ENCODE measurements at regions not wholly inside any gene's neighbourhood (a gene's known extent, or its start where the extent isn't known, plus 50 kb on each side); places are given as distances from the start of the nearest gene placed in this dataset.

DNA sequence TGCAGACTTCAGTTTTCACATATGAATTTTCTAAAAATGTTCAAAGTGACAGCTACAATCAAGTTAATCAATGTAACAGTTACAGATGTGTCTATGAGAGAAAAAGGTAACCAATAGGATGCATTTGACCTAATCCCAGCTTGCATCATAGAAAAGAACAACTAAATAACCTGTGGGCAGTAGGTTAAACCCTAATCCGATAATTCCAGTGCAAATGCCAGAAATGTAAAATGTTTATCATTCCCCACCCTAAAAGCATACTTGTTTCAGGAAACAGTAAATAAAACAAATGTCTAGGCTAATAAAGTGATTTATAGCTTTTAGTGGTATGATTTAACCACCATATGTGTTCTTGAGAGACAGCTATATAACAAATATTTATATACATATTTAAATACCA is 592.6 kb downstream of the PRELID2 start:
- TF ChIP-seq, protein P1, sequence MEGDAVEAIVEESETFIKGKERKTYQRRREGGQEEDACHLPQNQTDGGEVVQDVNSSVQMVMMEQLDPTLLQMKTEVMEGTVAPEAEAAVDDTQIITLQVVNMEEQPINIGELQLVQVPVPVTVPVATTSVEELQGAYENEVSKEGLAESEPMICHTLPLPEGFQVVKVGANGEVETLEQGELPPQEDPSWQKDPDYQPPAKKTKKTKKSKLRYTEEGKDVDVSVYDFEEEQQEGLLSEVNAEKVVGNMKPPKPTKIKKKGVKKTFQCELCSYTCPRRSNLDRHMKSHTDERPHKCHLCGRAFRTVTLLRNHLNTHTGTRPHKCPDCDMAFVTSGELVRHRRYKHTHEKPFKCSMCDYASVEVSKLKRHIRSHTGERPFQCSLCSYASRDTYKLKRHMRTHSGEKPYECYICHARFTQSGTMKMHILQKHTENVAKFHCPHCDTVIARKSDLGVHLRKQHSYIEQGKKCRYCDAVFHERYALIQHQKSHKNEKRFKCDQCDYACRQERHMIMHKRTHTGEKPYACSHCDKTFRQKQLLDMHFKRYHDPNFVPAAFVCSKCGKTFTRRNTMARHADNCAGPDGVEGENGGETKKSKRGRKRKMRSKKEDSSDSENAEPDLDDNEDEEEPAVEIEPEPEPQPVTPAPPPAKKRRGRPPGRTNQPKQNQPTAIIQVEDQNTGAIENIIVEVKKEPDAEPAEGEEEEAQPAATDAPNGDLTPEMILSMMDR (IDR thresholded peaks at IDR 0.05): no peak
- TF ChIP-seq POLR2A (IDR thresholded peaks at IDR 0.05): no peak

Measured in heart left ventricle (tissue), 13 donors.